ENCODE measurements at regions not wholly inside any gene's neighbourhood (a gene's known extent, or its start where the extent isn't known, plus 50 kb on each side); places are given as distances from the start of the nearest gene placed in this dataset.

DNA sequence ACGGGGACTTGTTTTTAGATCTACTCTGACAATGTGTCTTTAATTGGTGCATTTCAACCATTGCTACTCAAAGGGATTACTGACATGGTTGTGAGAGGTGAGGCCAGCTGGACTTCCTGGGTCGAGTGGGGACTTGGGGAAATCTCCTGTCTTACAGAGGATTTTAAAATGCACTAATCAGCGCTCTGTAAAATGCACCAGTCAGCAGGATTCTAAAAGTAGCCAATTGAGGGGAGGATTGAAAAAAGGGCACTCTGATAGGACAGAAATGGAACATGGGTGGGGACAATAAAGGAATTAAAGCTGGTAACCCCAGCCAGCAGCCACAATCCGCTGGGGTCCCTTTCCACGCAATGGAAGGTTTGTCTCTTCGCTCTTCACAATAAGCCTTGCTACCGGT, 122.5 kb upstream of the SNRPN start:
- Histone ChIP-seq H3K36me3 (replicated peaks; ENCODE audit: insufficient read depth, low read depth) (no peaks in the 10 kb centered on the region), H3K9me2 (replicated peaks; ENCODE audit: insufficient read depth) (no peaks in the 10 kb centered on the region), H3K4me2 (no peak overlapping the region), H2AFZ (no peak overlapping the region), H3K4me1 (ENCODE audit: insufficient read depth) (no peaks in the 10 kb centered on the region), H3K4me3 (no peak overlapping the region), H3K27me3 (no peaks in the 10 kb centered on the region), H3K79me2 (no peaks in the 10 kb centered on the region), H4K20me1 (ENCODE audit: insufficient read depth, poor library complexity, severe bottlenecking) (no peaks in the 10 kb centered on the region), H3K9me3 (ENCODE audit: low read depth) (no peaks in the 10 kb centered on the region), H3K27ac (no peak overlapping the region)
- WGBS (ENCODE audit: low lambda C conversion rate, missing lambda C conversion rate): 77% methylated on average over 7 of the region's 7 CpGs
- TF ChIP-seq EZH2 (IDR thresholded peaks at IDR 0.05; ENCODE audit: borderline replicate concordance) (no peak), EZH2phosphoT487 (IDR thresholded peaks at IDR 0.05; ENCODE audit: low read depth, severe bottlenecking, unreplicated experiment) (no peak)
- TF ChIP-seq, protein P1, sequence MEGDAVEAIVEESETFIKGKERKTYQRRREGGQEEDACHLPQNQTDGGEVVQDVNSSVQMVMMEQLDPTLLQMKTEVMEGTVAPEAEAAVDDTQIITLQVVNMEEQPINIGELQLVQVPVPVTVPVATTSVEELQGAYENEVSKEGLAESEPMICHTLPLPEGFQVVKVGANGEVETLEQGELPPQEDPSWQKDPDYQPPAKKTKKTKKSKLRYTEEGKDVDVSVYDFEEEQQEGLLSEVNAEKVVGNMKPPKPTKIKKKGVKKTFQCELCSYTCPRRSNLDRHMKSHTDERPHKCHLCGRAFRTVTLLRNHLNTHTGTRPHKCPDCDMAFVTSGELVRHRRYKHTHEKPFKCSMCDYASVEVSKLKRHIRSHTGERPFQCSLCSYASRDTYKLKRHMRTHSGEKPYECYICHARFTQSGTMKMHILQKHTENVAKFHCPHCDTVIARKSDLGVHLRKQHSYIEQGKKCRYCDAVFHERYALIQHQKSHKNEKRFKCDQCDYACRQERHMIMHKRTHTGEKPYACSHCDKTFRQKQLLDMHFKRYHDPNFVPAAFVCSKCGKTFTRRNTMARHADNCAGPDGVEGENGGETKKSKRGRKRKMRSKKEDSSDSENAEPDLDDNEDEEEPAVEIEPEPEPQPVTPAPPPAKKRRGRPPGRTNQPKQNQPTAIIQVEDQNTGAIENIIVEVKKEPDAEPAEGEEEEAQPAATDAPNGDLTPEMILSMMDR (IDR thresholded peaks at IDR 0.05; ENCODE audit: poor library complexity): no peak
- no peak for DNase-seq (ENCODE audit: low spot score)

DNA sequence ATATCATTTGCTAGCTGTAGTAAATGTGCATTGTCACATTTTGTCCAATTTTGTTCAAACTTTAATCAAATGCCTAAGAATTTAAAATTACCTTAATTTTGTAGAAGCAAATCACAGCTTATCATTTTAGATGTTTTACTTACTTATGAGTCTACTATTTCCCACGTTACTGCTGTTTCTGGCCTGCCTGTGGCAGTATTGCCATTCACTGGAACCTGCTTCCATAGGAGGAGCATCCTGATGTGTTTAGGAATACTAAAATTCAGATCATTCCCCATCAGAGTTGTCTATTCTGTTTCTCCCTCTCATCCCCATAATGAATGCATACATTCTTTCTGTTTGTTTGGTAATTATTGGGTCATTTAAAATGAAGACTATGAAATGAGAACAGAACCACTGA, 119.5 kb upstream of the SNRPN start:
- Histone ChIP-seq H3K4me3 (no peak overlapping the region), H2AFZ (no peak overlapping the region), H3K36me3 (replicated peaks; ENCODE audit: insufficient read depth, low read depth) (no peaks in the 10 kb centered on the region), H4K20me1 (ENCODE audit: insufficient read depth, poor library complexity, severe bottlenecking) (no peaks in the 10 kb centered on the region), H3K9me3 (ENCODE audit: low read depth) (no peaks in the 10 kb centered on the region), H3K27me3 (no peaks in the 10 kb centered on the region), H3K27ac (no peak overlapping the region), H3K9me2 (replicated peaks; ENCODE audit: insufficient read depth) (no peaks in the 10 kb centered on the region), H3K4me1 (ENCODE audit: insufficient read depth) (no peaks in the 10 kb centered on the region), H3K4me2 (no peak overlapping the region), H3K79me2 (no peaks in the 10 kb centered on the region)
- 62% methylated on average over 1 of the region's 1 CpG for WGBS (ENCODE audit: low lambda C conversion rate, missing lambda C conversion rate)
- no peak for DNase-seq (ENCODE audit: low spot score)
- TF ChIP-seq EZH2 (IDR thresholded peaks at IDR 0.05; ENCODE audit: borderline replicate concordance) (no peak), EZH2phosphoT487 (IDR thresholded peaks at IDR 0.05; ENCODE audit: low read depth, severe bottlenecking, unreplicated experiment) (no peak)
- TF ChIP-seq, protein P1 (IDR thresholded peaks at IDR 0.05; ENCODE audit: poor library complexity): no peak

DNA sequence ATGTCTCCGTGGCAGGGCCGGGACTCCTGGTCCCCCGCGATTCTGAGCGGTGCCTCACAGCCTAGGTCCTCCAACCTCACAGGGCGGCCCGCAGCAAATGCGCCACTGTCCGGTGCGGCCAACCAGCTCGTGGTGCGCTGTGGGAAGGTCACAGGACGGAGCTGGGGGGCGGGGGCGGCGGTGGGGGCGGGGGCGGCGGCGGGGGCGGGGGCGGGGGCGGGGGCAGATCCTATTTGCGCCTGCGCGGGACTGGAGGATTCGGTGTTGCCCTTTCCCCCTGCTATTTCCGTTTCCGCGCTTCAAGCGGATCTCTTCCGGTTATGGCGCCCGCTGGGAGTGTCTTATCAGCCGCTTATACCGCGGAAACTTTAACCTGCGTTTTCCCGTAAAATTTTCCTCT, 106.7 kb upstream of the SNRPN start:
- peak overlapping the region; percentile 71 for H3K4me2 ChIP-seq
- peak overlapping the region; percentile 78 for H2AFZ ChIP-seq
- no peaks in the 10 kb centered on the region for H3K4me1 ChIP-seq (ENCODE audit: insufficient read depth)
- no peaks in the 10 kb centered on the region for H4K20me1 ChIP-seq (ENCODE audit: insufficient read depth, poor library complexity, severe bottlenecking)
- H3K79me2 ChIP-seq: no peaks in the 10 kb centered on the region
- no peaks in the 10 kb centered on the region for H3K9me2 ChIP-seq (replicated peaks; ENCODE audit: insufficient read depth)
- H3K27me3 ChIP-seq: no peaks in the 10 kb centered on the region
- WGBS (ENCODE audit: low lambda C conversion rate, missing lambda C conversion rate): 54% methylated on average over 25 of the region's 39 CpGs
- DNase-seq (ENCODE audit: low spot score): peak; percentile 81
- H3K36me3 ChIP-seq (replicated peaks; ENCODE audit: insufficient read depth, low read depth): no peaks in the 10 kb centered on the region
- peak overlapping the region; percentile 43 for H3K4me3 ChIP-seq
- H3K27ac ChIP-seq: peak overlapping the region; percentile 74
- no peak for TF ChIP-seq EZH2 (IDR thresholded peaks at IDR 0.05; ENCODE audit: borderline replicate concordance)
- no peak for TF ChIP-seq EZH2phosphoT487 (IDR thresholded peaks at IDR 0.05; ENCODE audit: low read depth, severe bottlenecking, unreplicated experiment)
- TF ChIP-seq, protein P1 (IDR thresholded peaks at IDR 0.05; ENCODE audit: poor library complexity): no peak
- no peaks in the 10 kb centered on the region for H3K9me3 ChIP-seq (ENCODE audit: low read depth)
